H1 (cell line): ENCODE measurements at regions not wholly inside any gene's neighbourhood (a gene's known extent, or its start where the extent isn't known, plus 50 kb on each side); places are given as distances from the start of the nearest gene placed in this dataset.

Experiments used
- ASH2L ChIP-seq: fragments of 200-600, 300-600 bp; sonication (generic); IDR thresholded peaks from one replicate; pipeline ENCODE4 v1.7.1; 2017; ENCODE audit warnings: low read length
- CTCF ChIP-seq, 3 experiments: IDR thresholded peaks; 1 replicate in 2 of 3; 2 replicates in 1 of 3; pipeline versions ENCODE4 v1.5.1 to v1.6.1; 2011; ENCODE audit warnings: low read length in 3 of 3, mild to moderate bottlenecking in 3 of 3, inconsistent platforms in 2 of 3, low read depth in 1 of 3, moderate library complexity in 1 of 3; ENCODE audit not compliant: insufficient read depth in 1 of 3; ENCODE audit errors: control extremely low read depth in 1 of 3
- EZH2 ChIP-seq: fragments of 200-600 bp; sonication (generic); IDR thresholded peaks from 2 replicates; pipeline ENCODE4 v1.7.1; 2012; ENCODE audit warnings: low read depth, mild to moderate bottlenecking, moderate library complexity, low read length, inconsistent platforms; ENCODE audit not compliant: severe bottlenecking
- KDM5A ChIP-seq: fragments of 200-600 bp; IDR thresholded peaks from 2 replicates; pipeline ENCODE4 v1.7.1; 2012; ENCODE audit warnings: mild to moderate bottlenecking, low read length, inconsistent platforms, mixed read lengths
- POLR2A ChIP-seq, 2 experiments: IDR thresholded peaks; 1 replicate in 1 of 2; 2 replicates in 1 of 2; pipeline ENCODE4 v1.6.1; 2011; ENCODE audit warnings: low read depth in 2 of 2, low read length in 2 of 2, mild to moderate bottlenecking in 2 of 2; ENCODE audit errors: control extremely low read depth in 1 of 2
- POLR2AphosphoS5 ChIP-seq: IDR thresholded peaks from 2 replicates; pipeline ENCODE4 v1.6.1; 2011; ENCODE audit warnings: low read depth, low read length
- SIX5 ChIP-seq: IDR thresholded peaks from 2 replicates; pipeline ENCODE4 v1.6.1; 2011; ENCODE audit warnings: mild to moderate bottlenecking, low read depth, low read length
- YY1 ChIP-seq: IDR thresholded peaks from 2 replicates; pipeline ENCODE4 v1.6.1; 2011; ENCODE audit warnings: low read depth, mild to moderate bottlenecking, low read length

- TF ChIP-seq POLR2AphosphoS5, result no peak
- no peak for TF ChIP-seq EZH2
- TF ChIP-seq POLR2A (IDR thresholded peaks at IDR 0.05; ENCODE audit: control extremely low read depth in 1 of 2, low read depth in 2 of 2, low read length in 2 of 2), result no peak
- TF ChIP-seq KDM5A, result no peak
- no peak for TF ChIP-seq SIX5
- TF ChIP-seq ASH2L, result no peak
- no peak for TF ChIP-seq YY1
- TF ChIP-seq CTCF (IDR thresholded peaks at IDR 0.05; ENCODE audit: control extremely low read depth in 1 of 3, insufficient read depth in 1 of 3, low read depth in 1 of 3, low read length in 3 of 3), result no peak
These were observed 1334.7 kb downstream of the REEP3 start for GRCh38 chr10:64855941-64856340.
